GM21526 (cell line): ENCODE measurements at regions not wholly inside any gene's neighbourhood (a gene's known extent, or its start where the extent isn't known, plus 50 kb on each side); places are given as distances from the start of the nearest gene placed in this dataset.

Experiments used
- ATAC-seq: cut with Tn5 transposase; IDR thresholded peaks from one replicate; pipeline ENCODE4 v1.9.1; 2021; ENCODE audit warnings: moderate library complexity; ENCODE audit not compliant: unreplicated experiment, low FRiP score

DNA sequence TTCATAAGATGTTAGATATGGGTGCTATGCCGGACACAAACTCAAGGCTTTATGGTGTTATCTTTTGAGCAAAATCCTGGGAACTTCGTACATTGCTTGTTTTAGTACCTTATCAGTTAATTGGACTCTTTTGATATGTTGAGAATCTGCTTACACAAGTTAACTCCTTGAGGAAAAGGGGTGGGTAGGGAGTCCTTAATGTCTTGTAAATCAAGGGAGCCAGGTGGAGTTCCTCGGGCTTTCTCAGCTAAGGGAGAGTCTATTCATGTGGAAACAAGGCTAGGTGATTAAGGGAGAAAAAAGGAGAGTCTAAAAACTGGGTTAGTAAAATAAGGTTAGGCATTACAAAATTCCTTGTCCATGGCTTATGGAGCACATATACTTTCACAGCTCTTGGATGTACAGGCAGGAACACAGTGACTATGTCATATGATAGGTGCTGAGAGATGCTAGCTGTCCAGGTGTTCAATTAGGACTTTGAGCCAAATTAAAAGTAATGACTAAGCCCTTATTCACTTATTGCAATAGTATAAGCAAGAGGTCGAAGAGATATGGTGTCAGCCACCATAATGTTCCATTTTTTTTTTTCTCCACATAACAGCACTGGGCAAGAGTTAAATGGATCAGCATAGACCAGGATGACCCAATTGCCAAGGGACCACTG is 59.5 kb upstream of the DYNAP start:
- no peak for ATAC-seq

DNA sequence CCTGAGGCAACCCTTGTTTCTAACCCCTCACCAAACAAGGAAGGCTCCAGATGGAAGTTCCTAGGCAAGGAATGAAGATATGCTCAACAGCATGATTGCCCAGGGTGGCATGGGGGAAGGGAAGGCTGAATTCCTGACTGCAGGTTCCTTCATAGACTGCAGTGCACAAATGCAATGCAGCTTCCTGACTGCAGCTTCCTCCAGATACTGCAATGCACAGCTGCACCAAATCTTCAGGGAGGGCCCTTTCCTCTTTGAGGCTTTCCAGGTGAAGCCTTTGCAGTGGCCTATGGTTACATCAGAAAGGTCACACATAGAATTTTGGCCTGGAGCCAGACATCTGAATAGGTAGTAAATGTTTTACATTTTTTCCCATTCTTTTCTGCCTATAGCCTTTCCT is 58.8 kb upstream of the DYNAP start:
- ATAC-seq: no peak

DNA sequence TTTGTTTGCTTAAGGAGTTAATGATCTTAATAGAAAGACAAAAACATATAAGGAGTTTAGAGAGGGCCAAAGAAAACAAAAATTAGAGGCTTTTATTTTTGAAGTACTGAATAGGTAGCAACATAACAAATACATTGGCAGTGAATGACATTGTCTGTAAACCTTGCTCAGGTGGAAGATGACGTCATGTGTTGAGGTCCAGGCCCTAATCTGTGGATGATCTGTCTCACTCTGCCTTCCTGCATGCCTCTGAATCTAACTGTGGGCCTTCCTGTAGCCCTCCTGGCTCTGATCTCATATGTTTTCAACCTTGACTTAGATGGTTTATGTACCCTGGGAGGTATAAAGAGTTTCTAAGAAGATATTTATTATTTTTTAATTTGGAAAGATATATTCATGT is 58.1 kb upstream of the DYNAP start:
- no peak for ATAC-seq
